ENCODE measurements at regions not wholly inside any gene's neighbourhood (a gene's known extent, or its start where the extent isn't known, plus 50 kb on each side); places are given as distances from the start of the nearest gene placed in this dataset.

DNA sequence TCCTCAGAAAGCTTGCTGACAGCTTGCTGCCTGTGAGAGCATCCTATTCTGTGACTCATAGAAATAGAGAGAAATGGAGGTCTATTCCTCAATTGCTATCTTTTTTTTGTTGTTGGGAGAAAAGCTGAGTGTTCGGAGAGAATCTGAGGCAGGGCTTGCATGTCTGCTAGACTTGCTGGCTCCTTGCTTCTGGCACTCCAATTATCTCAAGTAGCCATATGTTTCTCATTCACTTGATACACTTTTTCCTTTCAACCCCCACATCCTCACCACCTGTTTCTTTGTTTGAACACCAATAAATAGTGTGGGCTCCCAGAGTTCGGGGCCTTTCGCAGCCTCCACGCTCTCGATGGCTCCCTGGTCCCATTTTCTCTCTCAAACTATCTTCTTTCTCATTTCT lies 172.2 kb downstream of the SH2D4B start:
- Histone ChIP-seq H3K4me2 (ENCODE audit: extremely low read depth, insufficient read depth, low read length) (no peak overlapping the region), H4K20me1 (ENCODE audit: control insufficient read depth, extremely low read depth, insufficient read depth, low read length) (no peaks in the 10 kb centered on the region), H3K4me1 (ENCODE audit: control insufficient read depth, extremely low read depth, insufficient read depth, low read length) (no peaks in the 10 kb centered on the region), H2AFZ (ENCODE audit: low read length) (no peak overlapping the region), H3K9me3 (ENCODE audit: control insufficient read depth, insufficient read depth, low read depth, low read length) (no peaks in the 10 kb centered on the region), H3K36me3 (ENCODE audit: control insufficient read depth, insufficient read depth, low read length) (no peaks in the 10 kb centered on the region), H3K27me3 (ENCODE audit: control insufficient read depth, insufficient read depth, low read length) (no peaks in the 10 kb centered on the region), H3K79me2 (ENCODE audit: control insufficient read depth, insufficient read depth, low read length) (no peaks in the 10 kb centered on the region), H3K27ac (ENCODE audit: insufficient read depth, low read length) (no peak overlapping the region), H3K4me3 (replicated peaks in 1 of 4; ENCODE audit: control extremely low read depth in 1 of 4, insufficient read depth in 1 of 4, low read depth in 3 of 4, low read length in 4 of 4) (no peak overlapping the region), H3K9ac (ENCODE audit: insufficient read depth, low read length) (no peak overlapping the region)
- no peak for DNase-seq (ENCODE audit: low read depth in 2 of 2)
- no peak for TF ChIP-seq EZH2 (IDR thresholded peaks at IDR 0.05; ENCODE audit: low read length, missing control alignments)
- TF ChIP-seq, protein P1, sequence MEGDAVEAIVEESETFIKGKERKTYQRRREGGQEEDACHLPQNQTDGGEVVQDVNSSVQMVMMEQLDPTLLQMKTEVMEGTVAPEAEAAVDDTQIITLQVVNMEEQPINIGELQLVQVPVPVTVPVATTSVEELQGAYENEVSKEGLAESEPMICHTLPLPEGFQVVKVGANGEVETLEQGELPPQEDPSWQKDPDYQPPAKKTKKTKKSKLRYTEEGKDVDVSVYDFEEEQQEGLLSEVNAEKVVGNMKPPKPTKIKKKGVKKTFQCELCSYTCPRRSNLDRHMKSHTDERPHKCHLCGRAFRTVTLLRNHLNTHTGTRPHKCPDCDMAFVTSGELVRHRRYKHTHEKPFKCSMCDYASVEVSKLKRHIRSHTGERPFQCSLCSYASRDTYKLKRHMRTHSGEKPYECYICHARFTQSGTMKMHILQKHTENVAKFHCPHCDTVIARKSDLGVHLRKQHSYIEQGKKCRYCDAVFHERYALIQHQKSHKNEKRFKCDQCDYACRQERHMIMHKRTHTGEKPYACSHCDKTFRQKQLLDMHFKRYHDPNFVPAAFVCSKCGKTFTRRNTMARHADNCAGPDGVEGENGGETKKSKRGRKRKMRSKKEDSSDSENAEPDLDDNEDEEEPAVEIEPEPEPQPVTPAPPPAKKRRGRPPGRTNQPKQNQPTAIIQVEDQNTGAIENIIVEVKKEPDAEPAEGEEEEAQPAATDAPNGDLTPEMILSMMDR (conservative IDR thresholded peaks at IDR 0.05 in 1 of 2, IDR thresholded peaks at IDR 0.05 in 1 of 2; ENCODE audit: low read depth in 1 of 2, low read length in 2 of 2) = no peak

DNA sequence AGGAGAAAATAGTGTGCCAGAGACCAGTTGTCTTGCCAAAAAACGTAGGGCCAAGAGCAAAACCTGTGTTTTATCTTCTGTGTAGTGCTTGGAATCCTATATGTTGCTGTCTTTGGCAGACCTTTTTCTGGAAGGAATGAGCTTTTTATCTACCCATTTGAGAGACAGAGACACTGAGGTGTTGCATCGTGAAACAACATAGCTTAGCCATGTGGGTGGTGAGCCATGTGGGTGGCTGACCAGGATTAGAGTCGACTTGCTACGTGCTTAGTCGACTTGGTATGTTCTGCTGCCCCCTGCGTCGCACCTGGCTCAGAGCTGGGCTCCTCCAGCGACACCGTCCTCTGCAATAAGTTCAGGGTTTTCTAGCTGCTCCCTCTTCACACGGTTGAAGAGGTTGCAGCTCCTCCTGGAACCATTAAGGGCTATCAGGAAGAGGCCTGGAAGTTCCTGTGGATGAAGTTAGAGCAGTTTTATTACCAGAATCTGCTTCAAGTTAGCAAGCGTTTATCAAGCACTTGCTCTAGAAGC lies 175.8 kb downstream of the SH2D4B start:
- no peaks in the 10 kb centered on the region for H3K79me2 ChIP-seq (ENCODE audit: control insufficient read depth, insufficient read depth, low read length)
- TF ChIP-seq, protein P1 (conservative IDR thresholded peaks at IDR 0.05 in 1 of 2, IDR thresholded peaks at IDR 0.05 in 1 of 2; ENCODE audit: low read depth in 1 of 2, low read length in 2 of 2) = no peak
- TF ChIP-seq EZH2 (IDR thresholded peaks at IDR 0.05; ENCODE audit: low read length, missing control alignments) = no peak
- H4K20me1 ChIP-seq (ENCODE audit: control insufficient read depth, extremely low read depth, insufficient read depth, low read length) = no peaks in the 10 kb centered on the region
- no peak for DNase-seq (ENCODE audit: low read depth in 2 of 2)
- H3K9ac ChIP-seq (ENCODE audit: insufficient read depth, low read length) = no peak overlapping the region
- H3K4me3 ChIP-seq (replicated peaks in 1 of 4; ENCODE audit: control extremely low read depth in 1 of 4, insufficient read depth in 1 of 4, low read depth in 3 of 4, low read length in 4 of 4) = no peak overlapping the region
- no peaks in the 10 kb centered on the region for H3K9me3 ChIP-seq (ENCODE audit: control insufficient read depth, insufficient read depth, low read depth, low read length)
- no peak overlapping the region for H3K4me2 ChIP-seq (ENCODE audit: extremely low read depth, insufficient read depth, low read length)
- H3K4me1 ChIP-seq (ENCODE audit: control insufficient read depth, extremely low read depth, insufficient read depth, low read length) = no peaks in the 10 kb centered on the region
- H3K27me3 ChIP-seq (ENCODE audit: control insufficient read depth, insufficient read depth, low read length) = no peaks in the 10 kb centered on the region
- H3K27ac ChIP-seq (ENCODE audit: insufficient read depth, low read length) = no peak overlapping the region
- H3K36me3 ChIP-seq (ENCODE audit: control insufficient read depth, insufficient read depth, low read length) = no peaks in the 10 kb centered on the region
- no peak overlapping the region for H2AFZ ChIP-seq (ENCODE audit: low read length)

DNA sequence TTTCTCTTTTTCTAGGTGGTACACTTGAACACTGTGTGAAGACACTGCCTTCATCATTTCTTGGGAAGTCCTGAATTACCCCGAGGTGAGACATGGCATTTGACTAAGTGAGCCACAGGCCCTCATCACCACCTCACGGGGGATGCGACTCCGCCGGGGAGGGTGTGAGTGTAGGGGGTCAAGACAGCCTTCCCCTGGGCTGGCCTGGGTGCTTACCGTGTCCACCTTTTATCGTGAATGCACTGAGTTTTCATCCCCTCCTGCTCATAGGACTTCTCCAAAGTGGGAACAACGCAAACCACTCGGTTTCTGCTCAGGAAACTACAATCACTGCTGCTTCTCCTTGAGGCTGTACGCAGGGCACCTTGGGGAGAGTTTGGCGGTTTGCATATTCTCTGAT lies 176.9 kb downstream of the SH2D4B start:
- Histone ChIP-seq H3K79me2 (ENCODE audit: control insufficient read depth, insufficient read depth, low read length) (no peaks in the 10 kb centered on the region), H3K36me3 (ENCODE audit: control insufficient read depth, insufficient read depth, low read length) (no peaks in the 10 kb centered on the region), H3K27me3 (ENCODE audit: control insufficient read depth, insufficient read depth, low read length) (no peaks in the 10 kb centered on the region), H3K27ac (ENCODE audit: insufficient read depth, low read length) (no peak overlapping the region), H4K20me1 (ENCODE audit: control insufficient read depth, extremely low read depth, insufficient read depth, low read length) (no peaks in the 10 kb centered on the region), H2AFZ (ENCODE audit: low read length) (no peak overlapping the region), H3K4me1 (ENCODE audit: control insufficient read depth, extremely low read depth, insufficient read depth, low read length) (no peaks in the 10 kb centered on the region), H3K9ac (ENCODE audit: insufficient read depth, low read length) (no peak overlapping the region), H3K4me2 (ENCODE audit: extremely low read depth, insufficient read depth, low read length) (no peak overlapping the region), H3K4me3 (replicated peaks in 1 of 4; ENCODE audit: control extremely low read depth in 1 of 4, insufficient read depth in 1 of 4, low read depth in 3 of 4, low read length in 4 of 4) (no peak overlapping the region), H3K9me3 (ENCODE audit: control insufficient read depth, insufficient read depth, low read depth, low read length) (no peaks in the 10 kb centered on the region)
- TF ChIP-seq EZH2 (IDR thresholded peaks at IDR 0.05; ENCODE audit: low read length, missing control alignments) = no peak
- TF ChIP-seq, protein P1 (conservative IDR thresholded peaks at IDR 0.05 in 1 of 2, IDR thresholded peaks at IDR 0.05 in 1 of 2; ENCODE audit: low read depth in 1 of 2, low read length in 2 of 2) = no peak
- DNase-seq (ENCODE audit: low read depth in 2 of 2) = no peak

All from fibroblast of lung (primary cell).